LNCaP clone FGC (cell line): ENCODE measurements at regions not wholly inside any gene's neighbourhood (a gene's known extent, or its start where the extent isn't known, plus 50 kb on each side); places are given as distances from the start of the nearest gene placed in this dataset.

Experiments
- DNase-seq: peaks from one replicate; pipeline ENCODE4 v3.0.0-alpha.2; 2011; ENCODE audit warnings: low read depth
- H3K4me3 ChIP-seq: 2 replicates; pipeline ENCODE4 v1.5.1; 2011; ENCODE audit warnings: mild to moderate bottlenecking, low read depth, low read length, control low read depth
- CTCF ChIP-seq: IDR thresholded peaks from 2 replicates; pipeline ENCODE4 v1.5.1; 2012; ENCODE audit warnings: mild to moderate bottlenecking; ENCODE audit not compliant: control insufficient read depth, insufficient read depth; ENCODE audit errors: extremely low read depth

GRCh38 chr12:125650587-125650986 lies 585.4 kb downstream of the AACS start:
- H3K4me3 ChIP-seq, result no peak overlapping the region
- TF ChIP-seq CTCF, result no peak
- DNase-seq, result no peak

- no peak for TF ChIP-seq CTCF
Observed at GRCh38 chr12:125651625-125652024, 586.4 kb downstream of the AACS start.

GRCh38 chr12:125652681-125653080 lies 587.4 kb downstream of the AACS start:
- DNase-seq, result no peak
- no peak for TF ChIP-seq CTCF

More at GRCh38 chr12:125651625-125652024, 586.4 kb downstream of the AACS start:
- DNase-seq, result no peak
- no peak overlapping the region for H3K4me3 ChIP-seq

GRCh38 chr12:125657681-125658080 lies 592.4 kb downstream of the AACS start:
- TF ChIP-seq CTCF, result no peak
- DNase-seq, result no peak
- no peak overlapping the region for H3K4me3 ChIP-seq

More at GRCh38 chr12:125652681-125653080, 587.4 kb downstream of the AACS start:
- H3K4me3 ChIP-seq, result no peak overlapping the region

- no peak for DNase-seq
- H3K4me3 ChIP-seq, result no peak overlapping the region
- no peak for TF ChIP-seq CTCF
Observed at GRCh38 chr12:125674554-125675338, 609.5 kb downstream of the AACS start.

- no peak overlapping the region for H3K4me3 ChIP-seq
- no peak for DNase-seq
- TF ChIP-seq CTCF, result no peak
Observed at GRCh38 chr12:125676366-125676765, 611.1 kb downstream of the AACS start.

GRCh38 chr12:125677829-125678228 lies 612.6 kb downstream of the AACS start:
- H3K4me3 ChIP-seq, result no peak overlapping the region
- no peak for DNase-seq
- no peak for TF ChIP-seq CTCF
